ENCODE measurements at regions not wholly inside any gene's neighbourhood (a gene's known extent, or its start where the extent isn't known, plus 50 kb on each side); places are given as distances from the start of the nearest gene placed in this dataset.

DNA sequence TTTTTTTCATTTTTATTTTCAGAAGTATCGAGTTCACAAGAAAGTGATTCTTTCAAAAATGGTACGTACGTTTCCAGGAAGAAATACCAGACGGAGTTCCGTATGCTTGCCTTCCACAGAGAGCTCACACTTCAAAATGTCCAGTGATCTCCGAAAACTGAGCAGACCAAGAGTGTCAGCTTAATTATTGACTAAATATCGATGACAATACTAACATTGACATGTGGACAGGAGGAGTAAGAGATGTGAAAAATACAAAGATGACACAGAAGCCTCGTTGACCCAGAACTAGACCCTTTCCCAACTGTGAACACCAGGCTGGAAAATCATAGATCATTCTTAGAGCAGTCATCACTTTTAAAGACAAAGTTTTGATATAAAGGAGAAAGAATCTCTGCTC lies 440.0 kb upstream of the POU3F3 start:
- CTCF ChIA-PET = interaction anchor here (0.6 kb wide), 1 partner anchor 35 kb away, joined by 3 read pairs; no protein-coding TSS in a partner anchor
- POLR2A ChIA-PET = no interaction called here
- TF ChIP-seq NFRKB (IDR thresholded peaks at IDR 0.05) = no peak
- no peak for TF ChIP-seq TARDBP (IDR thresholded peaks at IDR 0.05)
- TF ChIP-seq FOXM1 (IDR thresholded peaks at IDR 0.05; ENCODE audit: borderline replicate concordance) = no peak
- TF ChIP-seq ARNT (IDR thresholded peaks at IDR 0.05) = no peak
- TF ChIP-seq, protein P1, sequence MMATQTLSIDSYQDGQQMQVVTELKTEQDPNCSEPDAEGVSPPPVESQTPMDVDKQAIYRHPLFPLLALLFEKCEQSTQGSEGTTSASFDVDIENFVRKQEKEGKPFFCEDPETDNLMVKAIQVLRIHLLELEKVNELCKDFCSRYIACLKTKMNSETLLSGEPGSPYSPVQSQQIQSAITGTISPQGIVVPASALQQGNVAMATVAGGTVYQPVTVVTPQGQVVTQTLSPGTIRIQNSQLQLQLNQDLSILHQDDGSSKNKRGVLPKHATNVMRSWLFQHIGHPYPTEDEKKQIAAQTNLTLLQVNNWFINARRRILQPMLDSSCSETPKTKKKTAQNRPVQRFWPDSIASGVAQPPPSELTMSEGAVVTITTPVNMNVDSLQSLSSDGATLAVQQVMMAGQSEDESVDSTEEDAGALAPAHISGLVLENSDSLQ (IDR thresholded peaks at IDR 0.05) = no peak
- no peak for TF ChIP-seq L3MBTL2 (conservative IDR thresholded peaks at IDR 0.05)
- TF ChIP-seq HDGF (IDR thresholded peaks at IDR 0.05; ENCODE audit: borderline replicate concordance) = no peak
- no peak for TF ChIP-seq SUZ12 (IDR thresholded peaks at IDR 0.05)
- TF ChIP-seq FOXK2 (IDR thresholded peaks at IDR 0.05) = no peak
- TF ChIP-seq CTBP1 (IDR thresholded peaks at IDR 0.05; ENCODE audit: borderline replicate concordance) = no peak
- TF ChIP-seq LEF1 (IDR thresholded peaks at IDR 0.05; ENCODE audit: borderline replicate concordance) = no peak
- TF ChIP-seq FOXA1 (IDR thresholded peaks at IDR 0.05) = no peak
- no peak for TF ChIP-seq ELF4 (IDR thresholded peaks at IDR 0.05)
- TF ChIP-seq SP1 (IDR thresholded peaks at IDR 0.05) = no peak
- DNase-seq (ENCODE audit: extremely low spot score) = no peak

- TF ChIP-seq TARDBP (IDR thresholded peaks at IDR 0.05) (no peak), FOXA1 (IDR thresholded peaks at IDR 0.05) (no peak), NFRKB (IDR thresholded peaks at IDR 0.05) (no peak)
- ChIA-PET POLR2A (no interaction called here), CTCF (no interaction called here)
- no peak for DNase-seq (ENCODE audit: extremely low spot score)
Observed at GRCh38 chr2:104415284-104415683, 438.6 kb upstream of the POU3F3 start.

DNA sequence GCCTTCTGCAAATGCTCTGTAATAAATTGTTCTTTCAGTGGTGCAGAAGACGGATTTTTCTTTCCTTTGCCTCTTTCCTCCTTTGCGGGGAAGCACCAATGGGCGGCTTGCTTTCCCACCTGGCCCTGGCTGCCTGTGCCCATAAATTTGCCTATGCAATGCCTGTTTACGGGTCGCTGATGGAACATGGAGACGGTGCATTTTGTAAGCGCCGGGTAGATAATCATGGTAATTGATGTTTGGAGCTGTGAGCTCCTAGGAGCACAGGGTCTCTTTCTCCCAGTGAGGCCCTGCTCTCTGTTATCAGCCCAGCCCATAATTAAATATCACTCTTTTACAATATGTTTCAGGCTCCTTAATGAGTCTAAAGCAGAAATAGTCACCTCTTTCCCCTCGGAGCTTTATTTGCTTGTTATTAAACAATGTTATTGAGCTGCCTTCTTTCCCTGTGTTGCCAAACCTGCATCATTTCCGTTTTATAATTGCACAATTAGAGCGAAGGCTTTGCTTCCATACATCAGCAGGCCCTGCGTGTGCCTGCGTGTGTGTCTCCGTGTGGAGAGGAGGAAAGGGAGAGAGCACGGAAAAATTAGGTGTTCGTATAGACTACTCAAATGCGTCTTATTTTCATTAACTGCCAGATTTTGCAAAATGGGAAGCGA lies 437.4 kb upstream of the POU3F3 start:
- ChIA-PET POLR2A (no interaction called here), CTCF (interaction anchor here (0.5 kb wide), 1 partner anchor 136 kb away, joined by 3 read pairs; no protein-coding TSS in a partner anchor)
- no peak for DNase-seq (ENCODE audit: extremely low spot score)
- TF ChIP-seq LEF1 (IDR thresholded peaks at IDR 0.05; ENCODE audit: borderline replicate concordance) (no peak), FOXK2 (IDR thresholded peaks at IDR 0.05) (no peak), CTBP1 (IDR thresholded peaks at IDR 0.05; ENCODE audit: borderline replicate concordance) (no peak), SP1 (IDR thresholded peaks at IDR 0.05) (no peak), ELF4 (IDR thresholded peaks at IDR 0.05) (no peak), ARNT (IDR thresholded peaks at IDR 0.05) (no peak), FOXA1 (IDR thresholded peaks at IDR 0.05) (no peak), SUZ12 (IDR thresholded peaks at IDR 0.05) (no peak), NFRKB (IDR thresholded peaks at IDR 0.05) (no peak), FOXM1 (IDR thresholded peaks at IDR 0.05; ENCODE audit: borderline replicate concordance) (no peak), HDGF (IDR thresholded peaks at IDR 0.05; ENCODE audit: borderline replicate concordance) (no peak), BHLHE40 (IDR thresholded peaks at IDR 0.05; ENCODE audit: borderline replicate concordance) (no peak), L3MBTL2 (conservative IDR thresholded peaks at IDR 0.05) (no peak)

GRCh38 chr2:104420420-104420819 lies 433.5 kb upstream of the POU3F3 start:
- ChIA-PET POLR2A (no interaction called here), CTCF (no interaction called here)
- DNase-seq (ENCODE audit: extremely low spot score) = no peak
- TF ChIP-seq, protein P1 (IDR thresholded peaks at IDR 0.05) = no peak
- TF ChIP-seq FOXM1 (IDR thresholded peaks at IDR 0.05; ENCODE audit: borderline replicate concordance) (no peak), CTBP1 (IDR thresholded peaks at IDR 0.05; ENCODE audit: borderline replicate concordance) (no peak), ZNF384 (IDR thresholded peaks at IDR 0.05) (no peak), NFRKB (IDR thresholded peaks at IDR 0.05) (no peak), LEF1 (IDR thresholded peaks at IDR 0.05; ENCODE audit: borderline replicate concordance) (no peak), FOXA1 (IDR thresholded peaks at IDR 0.05) (no peak), HDGF (IDR thresholded peaks at IDR 0.05; ENCODE audit: borderline replicate concordance) (no peak)

- TF ChIP-seq LEF1 (IDR thresholded peaks at IDR 0.05; ENCODE audit: borderline replicate concordance) = no peak
- no peak for TF ChIP-seq NFRKB (IDR thresholded peaks at IDR 0.05)
- TF ChIP-seq HDGF (IDR thresholded peaks at IDR 0.05; ENCODE audit: borderline replicate concordance) = no peak
- TF ChIP-seq, protein P1 (IDR thresholded peaks at IDR 0.05) = no peak
- no peak for TF ChIP-seq FOXK2 (IDR thresholded peaks at IDR 0.05)
- no peak for TF ChIP-seq SP1 (IDR thresholded peaks at IDR 0.05)
- no peak for TF ChIP-seq BHLHE40 (IDR thresholded peaks at IDR 0.05; ENCODE audit: borderline replicate concordance)
- no peak for TF ChIP-seq L3MBTL2 (conservative IDR thresholded peaks at IDR 0.05)
- no peak for TF ChIP-seq CTBP1 (IDR thresholded peaks at IDR 0.05; ENCODE audit: borderline replicate concordance)
- TF ChIP-seq TARDBP (IDR thresholded peaks at IDR 0.05) = no peak
- no peak for TF ChIP-seq ARNT (IDR thresholded peaks at IDR 0.05)
- no peak for TF ChIP-seq ZNF384 (IDR thresholded peaks at IDR 0.05)
- no peak for TF ChIP-seq FOXM1 (IDR thresholded peaks at IDR 0.05; ENCODE audit: borderline replicate concordance)
Observed at GRCh38 chr2:104420953-104421352, 433.0 kb upstream of the POU3F3 start.

GRCh38 chr2:104425850-104426595 lies 427.9 kb upstream of the POU3F3 start:
- TF ChIP-seq FOXA1 (IDR thresholded peaks at IDR 0.05) (no peak), NFRKB (IDR thresholded peaks at IDR 0.05) (no peak), SP1 (IDR thresholded peaks at IDR 0.05) (no peak), ZNF384 (IDR thresholded peaks at IDR 0.05) (no peak), TARDBP (IDR thresholded peaks at IDR 0.05) (no peak), FOXM1 (IDR thresholded peaks at IDR 0.05; ENCODE audit: borderline replicate concordance) (no peak), LEF1 (IDR thresholded peaks at IDR 0.05; ENCODE audit: borderline replicate concordance) (no peak), ARNT (IDR thresholded peaks at IDR 0.05) (no peak), ELF4 (IDR thresholded peaks at IDR 0.05) (no peak), BHLHE40 (IDR thresholded peaks at IDR 0.05; ENCODE audit: borderline replicate concordance) (no peak)
- TF ChIP-seq, protein P1 (IDR thresholded peaks at IDR 0.05) = no peak
- no peak for DNase-seq (ENCODE audit: extremely low spot score)
- ChIA-PET CTCF (no interaction called here), POLR2A (no interaction called here)

More at GRCh38 chr2:104420953-104421352, 433.0 kb upstream of the POU3F3 start:
- POLR2A ChIA-PET = no interaction called here
- DNase-seq (ENCODE audit: extremely low spot score) = no peak
- CTCF ChIA-PET = no interaction called here
